T1000 (cell line): ENCODE measurements at regions not wholly inside any gene's neighbourhood (a gene's known extent, or its start where the extent isn't known, plus 50 kb on each side); places are given as distances from the start of the nearest gene placed in this dataset.

Source experiments
- DNase-seq: peaks from one replicate; lab custom pipeline; 2025; ENCODE audit warnings: mixed read lengths; lab: John Stamatoyannopoulos, UW

- DNase-seq = no peak
These were observed 50.0 kb upstream of the DOCK9 start for GRCh38 chr13:99027661-99028425.

- DNase-seq = no peak
These were observed 51.0 kb upstream of the DOCK9 start for GRCh38 chr13:99028890-99029289.

- DNase-seq = no peak
These were observed 51.7 kb upstream of the DOCK9 start for GRCh38 chr13:99029576-99029975.

- no peak for DNase-seq
These were observed 52.5 kb upstream of the DOCK9 start for GRCh38 chr13:99030326-99030725.

- DNase-seq = no peak
These were observed 54.0 kb upstream of the DOCK9 start for GRCh38 chr13:99031832-99032231.

GRCh38 chr13:99033814-99034213, 56.0 kb upstream of the DOCK9 start:
- DNase-seq = no peak

- no peak for DNase-seq
These were observed 56.6 kb upstream of the DOCK9 start for GRCh38 chr13:99034333-99035085.

GRCh38 chr13:99035715-99036114, 57.9 kb upstream of the DOCK9 start:
- DNase-seq = no peak

GRCh38 chr13:99037756-99038155, 59.9 kb upstream of the DOCK9 start:
- no peak for DNase-seq

- DNase-seq = no peak
These were observed 61.9 kb upstream of the DOCK9 start for GRCh38 chr13:99039718-99040280.

GRCh38 chr13:99040536-99041131, 62.8 kb upstream of the DOCK9 start:
- DNase-seq = no peak

GRCh38 chr13:99041337-99041736, 63.5 kb upstream of the DOCK9 start:
- no peak for DNase-seq

- DNase-seq = no peak
These were observed 63.9 kb upstream of the DOCK9 start for GRCh38 chr13:99041788-99042187.

- DNase-seq = no peak
These were observed 64.8 kb upstream of the DOCK9 start for GRCh38 chr13:99042521-99043250.

GRCh38 chr13:99043831-99044231, 66.0 kb upstream of the DOCK9 start:
- no peak for DNase-seq

- no peak for DNase-seq
These were observed 66.9 kb upstream of the DOCK9 start for GRCh38 chr13:99044764-99045163.

- DNase-seq = no peak
These were observed 67.5 kb upstream of the DOCK9 start for GRCh38 chr13:99045396-99045795.

GRCh38 chr13:99046851-99047250, 69.0 kb upstream of the DOCK9 start:
- no peak for DNase-seq

- DNase-seq = no peak
These were observed 73.2 kb upstream of the DOCK9 start for GRCh38 chr13:99050983-99051488.

GRCh38 chr13:99051768-99052455, 74.0 kb upstream of the DOCK9 start:
- DNase-seq = no peak

GRCh38 chr13:99053636-99054233, 75.9 kb upstream of the DOCK9 start:
- DNase-seq = no peak
